Suppressor macrophage (primary cell): ENCODE measurements at regions not wholly inside any gene's neighbourhood (a gene's known extent, or its start where the extent isn't known, plus 50 kb on each side); places are given as distances from the start of the nearest gene placed in this dataset.
"Not testable (repeated sequence)": the region's sequence is repeated elsewhere in the genome, so short reads cannot be mapped to it uniquely, and the experiment has no call there.

Experiments used
- DNase-seq, 4 experiments: peaks; one replicate each; pipeline ENCODE4 v3.0.0-alpha.2; 2020 to 2022

- no peak for DNase-seq
Measured at GRCh38 chr17:74123866-74124444, 79.5 kb upstream of the RPL38 start.

GRCh38 chr17:74125156-74125555, 78.3 kb upstream of the RPL38 start:
- no peak for DNase-seq

GRCh38 chr17:74126179-74126900, 77.1 kb upstream of the RPL38 start:
- peak in 2 of 4 experiments; percentile 26 to 31 for DNase-seq

- DNase-seq, result no peak
Measured at GRCh38 chr17:74126959-74127358, 76.5 kb upstream of the RPL38 start.

GRCh38 chr17:74128456-74129211, 74.8 kb upstream of the RPL38 start:
- DNase-seq, result no peak

- not testable (repeated sequence) for DNase-seq
Measured at GRCh38 chr17:74129800-74130199, 73.7 kb upstream of the RPL38 start.

- DNase-seq, result no peak
Measured at GRCh38 chr17:74130276-74130675, 73.2 kb upstream of the RPL38 start.

GRCh38 chr17:74130841-74131240, 72.6 kb upstream of the RPL38 start:
- DNase-seq, result no peak

- DNase-seq, result no peak
Measured at GRCh38 chr17:74132354-74132753, 71.1 kb upstream of the RPL38 start.

GRCh38 chr17:74133740-74134139, 69.7 kb upstream of the RPL38 start:
- DNase-seq, result no peak

- DNase-seq, result not testable (repeated sequence)
Measured at GRCh38 chr17:74134234-74134633, 69.2 kb upstream of the RPL38 start.

GRCh38 chr17:74134991-74135390, 68.5 kb upstream of the RPL38 start:
- DNase-seq, result no peak

- no peak for DNase-seq
Measured at GRCh38 chr17:74135391-74136167, 67.9 kb upstream of the RPL38 start.

- DNase-seq, result no peak
Measured at GRCh38 chr17:74137416-74137815, 66.1 kb upstream of the RPL38 start.

- DNase-seq, result no peak
Measured at GRCh38 chr17:74139120-74139519, 64.4 kb upstream of the RPL38 start.

GRCh38 chr17:74140282-74140681, 63.2 kb upstream of the RPL38 start:
- no peak for DNase-seq

GRCh38 chr17:74141612-74142011, 61.9 kb upstream of the RPL38 start:
- no peak for DNase-seq

GRCh38 chr17:74143318-74143717, 60.2 kb upstream of the RPL38 start:
- not testable (repeated sequence) for DNase-seq

GRCh38 chr17:74145756-74146155, 57.7 kb upstream of the RPL38 start:
- no peak for DNase-seq

GRCh38 chr17:74146196-74146595, 57.3 kb upstream of the RPL38 start:
- no peak for DNase-seq

- no peak for DNase-seq
Measured at GRCh38 chr17:74147056-74147835, 56.2 kb upstream of the RPL38 start.

- no peak for DNase-seq
Measured at GRCh38 chr17:74147966-74148365, 55.5 kb upstream of the RPL38 start.
